Esophagus muscularis mucosa (tissue), 4 donors: ENCODE measurements at regions not wholly inside any gene's neighbourhood (a gene's known extent, or its start where the extent isn't known, plus 50 kb on each side); places are given as distances from the start of the nearest gene placed in this dataset.
A peak's percentile ranks its signal among the peaks of the same experiment; 100 is the strongest.

ENCODE experiments used
- DNase-seq: peaks from one replicate; pipeline ENCODE4 v3.0.0-alpha.2; 2017; ENCODE audit errors: extremely low spot score
- H3K27ac ChIP-seq, 4 donors: fragments of 200-600 bp; sonication (generic); replicated peaks in 1 of 4; 1 replicate in 3 of 4; 2 replicates in 1 of 4; pipeline ENCODE4 v1.5.1; 2016 to 2019; ENCODE audit warnings: mild to moderate bottlenecking in 1 of 4
- H3K27me3 ChIP-seq, 4 donors: fragments of 200-600 bp; sonication (generic); one replicate each; pipeline versions ENCODE4 v1.5.1 to v1.6.0; 2016 to 2019
- H3K36me3 ChIP-seq, 4 donors: fragments of 200-600 bp; sonication (generic); one replicate each; pipeline ENCODE4 v1.5.1; 2016 to 2019
- H3K4me1 ChIP-seq, 4 donors: fragments of 200-600 bp; sonication (generic); one replicate each; pipeline ENCODE4 v1.5.1; 2016 to 2019
- H3K4me3 ChIP-seq, 4 donors: fragments of 200-600 bp; sonication (generic); 1 replicate in 2 of 4; 2 replicates in 2 of 4; pipeline ENCODE4 v1.5.1; 2016 to 2019; ENCODE audit warnings: mild to moderate bottlenecking in 4 of 4, moderate library complexity in 1 of 4
- H3K9me3 ChIP-seq, 4 donors: fragments of 200-600 bp; sonication (generic); 1 replicate in 3 of 4; 2 replicates in 1 of 4; pipeline ENCODE4 v1.5.1; 2016 to 2019
- EP300 ChIP-seq: sonication (generic); formaldehyde crosslinking; IDR thresholded peaks from one replicate; pipeline ENCODE4 v1.6.1; 2017; ENCODE audit warnings: antibody characterized with exemption
- POLR2A ChIP-seq: fragments of 450-650 bp; IDR thresholded peaks from one replicate; pipeline ENCODE4 v1.6.1; 2017; ENCODE audit warnings: antibody characterized with exemption, moderate library complexity, mild to moderate bottlenecking, low read depth
- POLR2AphosphoS5 ChIP-seq, 2 donors: sonication (generic); formaldehyde crosslinking; IDR thresholded peaks; one replicate each; pipeline ENCODE4 v1.6.1; 2017; ENCODE audit warnings: antibody characterized with exemption in 2 of 2
- WGBS: methylation state at CpG from one replicate; pipeline ENCODE4 v1.1.5; 2018; 5-methylcytosine and 5-hydroxymethylcytosine counted together
- intact Hi-C: fragments of 100-400 bp; cut with DNase I; formaldehyde crosslinking; loops from one replicate; pipeline ENCODE4 v1.15.1; 2023
- TF ChIP-seq, protein P1 (sequence below), 3 experiments: fragments of 200-600 bp in 2 of 3; fragments of 450-650 bp in 1 of 3; sonication (generic) in 2 of 3; IDR thresholded peaks; one replicate each; pipeline ENCODE4 v1.5.1; 2017 to 2019; ENCODE audit warnings: antibody characterized with exemption in 3 of 3, mild to moderate bottlenecking in 2 of 3, moderate library complexity in 1 of 3

DNA sequence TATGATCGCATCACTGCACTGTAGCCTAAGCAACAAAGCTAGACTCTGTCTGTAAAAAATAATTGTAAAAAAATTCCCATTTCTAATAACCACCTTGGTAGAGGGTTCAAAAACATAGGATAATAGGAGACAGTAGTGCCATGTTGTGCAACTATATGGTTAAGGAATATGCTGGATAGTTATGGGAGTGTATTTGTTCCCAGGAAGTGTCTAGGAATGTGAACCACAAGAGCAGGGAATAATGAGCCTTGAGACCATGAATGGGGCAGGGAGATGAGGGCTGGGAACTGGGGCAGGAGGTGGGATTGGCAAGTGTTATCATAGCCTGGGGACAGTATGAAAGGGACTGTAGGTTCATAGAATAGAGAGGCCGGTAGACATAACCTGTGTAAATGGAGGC lies 50.4 kb downstream of the RUSC2 start:
- H3K4me1 ChIP-seq: peaks cover 55 to 85% (median 73%) of the 10 kb centered on the region in 4 donors
- no peaks in the 10 kb centered on the region for H3K27me3 ChIP-seq
- H3K36me3 ChIP-seq: no peaks in the 10 kb centered on the region
- intact Hi-C loops: no loop called here
- WGBS: 97% methylated on average over 2 of the region's 2 CpGs
- TF ChIP-seq EP300: no peak
- TF ChIP-seq, protein P1, sequence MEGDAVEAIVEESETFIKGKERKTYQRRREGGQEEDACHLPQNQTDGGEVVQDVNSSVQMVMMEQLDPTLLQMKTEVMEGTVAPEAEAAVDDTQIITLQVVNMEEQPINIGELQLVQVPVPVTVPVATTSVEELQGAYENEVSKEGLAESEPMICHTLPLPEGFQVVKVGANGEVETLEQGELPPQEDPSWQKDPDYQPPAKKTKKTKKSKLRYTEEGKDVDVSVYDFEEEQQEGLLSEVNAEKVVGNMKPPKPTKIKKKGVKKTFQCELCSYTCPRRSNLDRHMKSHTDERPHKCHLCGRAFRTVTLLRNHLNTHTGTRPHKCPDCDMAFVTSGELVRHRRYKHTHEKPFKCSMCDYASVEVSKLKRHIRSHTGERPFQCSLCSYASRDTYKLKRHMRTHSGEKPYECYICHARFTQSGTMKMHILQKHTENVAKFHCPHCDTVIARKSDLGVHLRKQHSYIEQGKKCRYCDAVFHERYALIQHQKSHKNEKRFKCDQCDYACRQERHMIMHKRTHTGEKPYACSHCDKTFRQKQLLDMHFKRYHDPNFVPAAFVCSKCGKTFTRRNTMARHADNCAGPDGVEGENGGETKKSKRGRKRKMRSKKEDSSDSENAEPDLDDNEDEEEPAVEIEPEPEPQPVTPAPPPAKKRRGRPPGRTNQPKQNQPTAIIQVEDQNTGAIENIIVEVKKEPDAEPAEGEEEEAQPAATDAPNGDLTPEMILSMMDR (IDR thresholded peaks at IDR 0.05): no peak
- TF ChIP-seq POLR2AphosphoS5 (IDR thresholded peaks at IDR 0.05): no peak
- no peak for TF ChIP-seq POLR2A
- H3K9me3 ChIP-seq: no peaks in the 10 kb centered on the region
- H3K4me3 ChIP-seq: no peak overlapping the region
- DNase-seq: no peak
- H3K27ac ChIP-seq: peak overlapping the region; percentile 84 to 91 (median 85)

DNA sequence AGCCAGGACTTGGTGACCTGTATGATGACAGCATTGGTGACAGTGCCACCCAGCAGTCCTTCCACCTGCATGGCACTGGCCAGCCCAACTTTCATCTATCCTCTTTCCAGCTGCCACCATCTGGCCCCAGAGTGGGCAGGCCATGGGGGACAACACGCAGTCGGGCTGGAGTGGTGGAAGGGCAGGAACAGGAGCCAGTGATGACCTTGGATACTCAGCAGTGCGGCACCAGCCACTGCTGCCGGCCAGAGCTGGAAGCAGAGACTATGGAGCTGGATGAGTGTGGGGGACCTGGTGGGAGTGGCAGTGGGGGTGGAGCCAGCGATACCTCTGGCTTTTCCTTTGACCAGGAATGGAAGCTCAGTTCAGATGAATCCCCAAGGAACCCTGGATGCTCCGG lies 56.9 kb downstream of the RUSC2 start:
- DNase-seq: no peak
- intact Hi-C loops: no loop called here
- TF ChIP-seq POLR2A (no peak), EP300 (no peak)
- Histone ChIP-seq H3K36me3 (peaks cover 26 to 42% (median 30%) of the 10 kb centered on the region in 4 donors), H3K9me3 (no peaks in the 10 kb centered on the region), H3K27ac (no peak overlapping the region), H3K4me1 (peaks cover 35 to 94% (median 78%) of the 10 kb centered on the region in 4 donors), H3K27me3 (no peaks in the 10 kb centered on the region), H3K4me3 (no peak overlapping the region)
- WGBS: 97% methylated on average over 6 of the region's 6 CpGs

DNA sequence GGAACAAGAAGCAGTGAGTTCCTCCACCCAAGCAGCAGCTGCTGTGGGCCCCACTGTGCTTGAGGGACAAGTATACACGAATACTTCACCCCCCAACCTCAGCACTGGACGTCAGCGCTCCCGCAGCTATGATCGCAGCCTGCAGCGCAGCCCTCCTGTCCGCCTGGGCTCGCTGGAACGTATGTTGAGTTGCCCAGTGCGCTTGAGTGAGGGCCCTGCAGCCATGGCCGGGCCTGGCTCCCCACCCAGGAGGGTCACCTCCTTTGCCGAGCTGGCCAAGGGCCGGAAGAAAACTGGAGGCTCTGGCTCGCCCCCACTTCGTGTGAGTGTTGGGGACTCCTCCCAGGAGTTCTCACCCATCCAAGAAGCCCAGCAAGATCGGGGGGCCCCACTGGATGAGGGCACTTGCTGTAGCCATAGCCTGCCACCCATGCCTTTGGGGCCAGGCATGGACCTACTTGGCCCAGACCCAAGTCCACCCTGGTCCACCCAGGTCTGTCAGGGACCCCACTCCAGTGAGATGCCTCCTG lies 57.1 kb upstream of the TESK1 start:
- TF ChIP-seq POLR2AphosphoS5 (IDR thresholded peaks at IDR 0.05): no peak
- TF ChIP-seq POLR2A: no peak
- TF ChIP-seq, protein P1 (IDR thresholded peaks at IDR 0.05): no peak
- no peak for TF ChIP-seq EP300
- Histone ChIP-seq H3K27ac (peak overlapping the region in 1 of 4 donors; percentile 0), H3K9me3 (no peaks in the 10 kb centered on the region), H3K27me3 (no peaks in the 10 kb centered on the region), H3K36me3 (peaks cover 26 to 42% (median 30%) of the 10 kb centered on the region in 4 donors), H3K4me3 (no peak overlapping the region), H3K4me1 (peaks cover 39 to 95% (median 80%) of the 10 kb centered on the region in 4 donors)
- intact Hi-C loops: no loop called here
- WGBS: 94% methylated on average over 11 of the region's 16 CpGs
- no peak for DNase-seq

DNA sequence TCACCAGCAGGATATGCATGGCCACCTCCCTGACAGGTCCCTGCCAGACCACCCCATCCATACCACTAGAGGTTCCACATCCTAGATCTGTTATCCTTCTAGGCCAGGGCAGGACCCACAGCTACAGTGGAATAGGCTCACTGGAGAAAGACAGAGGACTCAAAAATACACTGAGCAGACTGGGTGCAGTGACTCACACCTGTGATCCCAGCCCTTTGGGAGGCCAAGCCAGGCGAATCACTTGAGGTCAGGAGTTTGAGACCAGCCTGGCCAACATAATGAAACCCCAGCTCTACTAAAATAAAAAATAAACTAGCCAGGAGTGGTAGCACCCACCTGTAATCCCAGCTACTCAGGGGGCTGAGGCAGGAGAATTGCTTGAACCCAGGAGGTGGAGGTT lies 56.5 kb upstream of the TESK1 start:
- H3K27me3 ChIP-seq: no peaks in the 10 kb centered on the region
- TF ChIP-seq, protein P1 (IDR thresholded peaks at IDR 0.05): no peak
- TF ChIP-seq POLR2A (no peak), EP300 (no peak), POLR2AphosphoS5 (IDR thresholded peaks at IDR 0.05) (no peak)
- intact Hi-C loops: no loop called here
- peaks cover 26 to 42% (median 30%) of the 10 kb centered on the region in 4 donors for H3K36me3 ChIP-seq
- peak overlapping the region in 1 of 4 donors; percentile 0 for H3K27ac ChIP-seq
- no peaks in the 10 kb centered on the region for H3K9me3 ChIP-seq
- DNase-seq: no peak
- 60% methylated on average over 1 of the region's 1 CpG for WGBS
- H3K4me1 ChIP-seq: peaks cover 40 to 95% (median 81%) of the 10 kb centered on the region in 4 donors
- H3K4me3 ChIP-seq: no peak overlapping the region

DNA sequence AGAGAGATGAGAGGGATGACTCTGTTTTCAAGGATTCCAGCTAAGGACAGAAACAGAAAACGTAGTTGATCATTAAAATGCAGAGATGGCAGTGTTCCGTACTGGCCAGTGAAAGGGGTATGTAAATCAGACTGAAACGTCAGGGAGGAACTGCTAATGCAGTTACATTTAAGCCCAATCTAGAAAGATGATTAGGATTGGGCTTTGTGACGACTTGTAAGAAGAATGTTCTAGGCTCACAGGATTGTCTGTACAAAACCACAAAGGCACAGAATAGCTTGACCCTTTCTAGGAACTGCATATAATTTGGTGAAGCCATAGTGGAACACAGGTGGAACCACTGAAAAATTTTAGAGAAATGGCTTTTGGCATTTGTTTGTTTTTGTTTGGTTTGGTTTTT lies 55.6 kb upstream of the TESK1 start:
- no peak for DNase-seq
- TF ChIP-seq EP300 (no peak), POLR2A (no peak)
- TF ChIP-seq, protein P1 (IDR thresholded peaks at IDR 0.05): no peak
- intact Hi-C loops: no loop called here

More for the DNA sequence above, 55.6 kb upstream of the TESK1 start:
- Histone ChIP-seq H3K4me3 (no peak overlapping the region), H3K4me1 (peaks cover 40 to 96% (median 84%) of the 10 kb centered on the region in 4 donors), H3K27ac (no peak overlapping the region), H3K9me3 (no peaks in the 10 kb centered on the region), H3K27me3 (no peaks in the 10 kb centered on the region), H3K36me3 (peaks cover 26 to 42% (median 30%) of the 10 kb centered on the region in 4 donors)
- 67% methylated on average over 4 of the region's 4 CpGs for WGBS
